SH-SY5Y (cell line): ENCODE measurements at regions not wholly inside any gene's neighbourhood (a gene's known extent, or its start where the extent isn't known, plus 50 kb on each side); places are given as distances from the start of the nearest gene placed in this dataset.

ENCODE experiments used
- GATA2 ChIP-seq: IDR thresholded peaks from 2 replicates; pipeline ENCODE4 v1.6.1; 2011; ENCODE audit warnings: mild to moderate bottlenecking, low read depth, low read length
- GATA3 ChIP-seq: IDR thresholded peaks from 2 replicates; pipeline ENCODE4 v1.6.1; 2011; ENCODE audit warnings: low read depth, mild to moderate bottlenecking, low read length, moderate library complexity

DNA sequence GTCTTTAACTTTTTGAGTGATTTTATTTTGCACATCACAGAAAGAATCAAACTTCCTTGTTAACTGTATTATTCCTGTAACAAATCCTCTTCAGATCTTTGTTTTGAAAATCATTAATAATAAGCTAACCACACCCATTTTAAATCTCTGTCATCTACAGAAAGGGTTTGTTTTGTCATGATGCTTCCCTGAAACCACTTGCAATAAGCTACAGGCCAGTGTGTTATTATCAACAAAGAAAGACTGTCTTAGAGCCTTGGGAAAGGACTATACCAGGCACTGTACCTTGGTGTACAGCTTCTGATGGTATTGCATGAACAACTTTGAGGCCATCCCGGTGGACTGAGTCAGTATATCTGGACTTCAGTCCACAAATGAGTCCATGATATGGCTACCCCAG lies 145.3 kb upstream of the FAM3C start:
- no peak for TF ChIP-seq GATA2
- TF ChIP-seq GATA3, result no peak
